Activated naive CD4-positive, alpha-beta T cell treated with anti-CD3 and anti-CD28 coated beads, Interleukin-2, amount 50 U/mL, for 24 hours (primary cell): ENCODE measurements at regions not wholly inside any gene's neighbourhood (a gene's known extent, or its start where the extent isn't known, plus 50 kb on each side); places are given as distances from the start of the nearest gene placed in this dataset.
A peak's percentile ranks its signal among the peaks of the same experiment; 100 is the strongest.

Experiments used
- H3K27ac Mint-ChIP-seq: one replicate; pipeline ENCODE4 v1.8.0; 2021; ENCODE audit warnings: mild to moderate bottlenecking, mixed read lengths
- H3K27me3 Mint-ChIP-seq: one replicate; pipeline ENCODE4 v1.8.0; 2021; ENCODE audit warnings: mixed read lengths
- H3K36me3 Mint-ChIP-seq: one replicate; pipeline ENCODE4 v1.8.0; 2021; ENCODE audit warnings: mixed read lengths
- H3K4me1 Mint-ChIP-seq: one replicate; pipeline ENCODE4 v1.8.0; 2021; ENCODE audit warnings: mixed read lengths
- H3K4me3 Mint-ChIP-seq: one replicate; pipeline ENCODE4 v1.8.0; 2021; ENCODE audit warnings: mild to moderate bottlenecking, mixed read lengths
- H3K9me3 Mint-ChIP-seq: one replicate; pipeline ENCODE4 v1.8.0; 2021; ENCODE audit warnings: mixed read lengths

DNA sequence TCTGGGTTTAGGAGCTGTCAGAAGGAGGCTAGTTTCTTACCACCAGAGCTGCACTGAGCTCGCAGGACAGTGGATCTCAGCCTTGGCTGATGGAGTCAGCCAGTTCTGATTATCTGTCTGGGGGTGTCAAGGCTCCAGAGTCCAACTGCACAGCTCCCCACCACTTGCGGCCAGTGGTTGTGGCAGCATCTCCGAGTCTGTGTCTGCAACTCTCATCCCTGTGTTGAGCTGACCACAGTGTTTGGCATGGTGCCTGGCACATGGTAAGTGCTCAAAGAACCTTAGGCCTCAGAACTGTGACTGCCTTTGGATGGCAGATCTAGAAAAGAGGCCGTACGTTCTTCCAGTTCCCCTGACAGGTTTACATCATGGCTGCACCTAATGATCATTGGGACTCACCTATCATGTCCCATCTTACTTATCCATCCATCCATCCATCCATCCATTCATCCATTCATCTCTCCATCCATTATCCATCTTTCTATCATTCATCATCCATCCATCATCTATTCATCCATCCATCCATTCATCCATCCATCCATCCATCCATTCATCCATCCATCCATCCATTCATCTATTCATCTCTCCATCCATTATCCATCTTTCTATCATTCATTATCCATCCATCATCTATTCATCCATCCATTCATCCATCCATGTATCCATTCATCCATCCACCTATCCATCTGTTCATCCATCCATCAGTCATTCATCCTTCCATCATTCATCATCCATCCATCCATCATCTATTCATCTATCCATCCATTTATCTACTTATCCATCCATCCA, 114.5 kb downstream of the CRYAA start:
- no peak overlapping the region for H3K27ac Mint-ChIP-seq
- no peak overlapping the region for H3K4me3 Mint-ChIP-seq
- no peaks in the 10 kb centered on the region for H3K9me3 Mint-ChIP-seq
- H3K36me3 Mint-ChIP-seq, result no peaks in the 10 kb centered on the region
- H3K27me3 Mint-ChIP-seq, result no peaks in the 10 kb centered on the region
- H3K4me1 Mint-ChIP-seq, result peaks cover 6% of the 10 kb centered on the region

- Mint-ChIP-seq H3K27me3 (peaks cover 2% of the 10 kb centered on the region), H3K36me3 (no peaks in the 10 kb centered on the region), H3K4me1 (peaks cover 9% of the 10 kb centered on the region), H3K4me3 (no peak overlapping the region), H3K27ac (no peak overlapping the region), H3K9me3 (no peaks in the 10 kb centered on the region)
These were observed 113.7 kb downstream of the CRYAA start for GRCh38 chr21:43282358-43283120.

DNA sequence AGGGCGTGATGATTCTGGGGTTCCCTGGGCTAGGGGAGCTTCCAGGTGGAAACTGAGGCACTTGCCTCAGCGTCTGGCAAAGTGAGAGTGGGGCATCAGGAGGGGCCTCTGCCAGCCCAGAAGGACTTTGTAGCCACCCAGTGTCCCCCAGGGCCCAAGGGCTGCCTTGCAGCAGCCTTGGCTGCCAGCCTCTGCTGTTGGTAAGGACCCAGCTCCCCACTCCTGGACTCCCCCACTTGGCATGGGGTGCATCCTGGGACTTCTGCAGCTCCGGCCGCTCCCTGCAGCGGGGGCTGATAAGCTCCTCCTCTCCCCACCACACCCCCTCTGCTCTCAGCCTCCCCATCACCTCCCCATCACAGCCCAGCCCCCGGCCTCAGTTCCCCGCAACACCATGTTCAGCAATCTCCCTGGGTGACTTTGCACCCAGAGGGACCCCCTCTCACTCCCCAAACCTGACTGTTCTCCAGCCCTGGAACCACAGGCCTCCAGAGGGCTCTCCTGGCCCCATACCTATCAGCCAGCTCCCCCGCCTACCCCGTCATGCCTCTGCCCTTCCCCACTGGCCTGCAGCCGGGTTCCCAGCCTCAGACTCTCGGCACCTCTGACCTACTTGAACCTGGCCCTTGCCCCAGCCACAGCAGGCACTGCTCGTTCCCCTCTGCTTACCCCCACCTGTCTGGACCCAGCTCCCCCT, 113.0 kb downstream of the CRYAA start:
- H3K27ac Mint-ChIP-seq, result no peak overlapping the region
- H3K4me3 Mint-ChIP-seq, result no peak overlapping the region
- peaks cover 3% of the 10 kb centered on the region for H3K4me1 Mint-ChIP-seq
- no peaks in the 10 kb centered on the region for H3K36me3 Mint-ChIP-seq
- H3K27me3 Mint-ChIP-seq, result peaks cover 2% of the 10 kb centered on the region
- no peaks in the 10 kb centered on the region for H3K9me3 Mint-ChIP-seq

DNA sequence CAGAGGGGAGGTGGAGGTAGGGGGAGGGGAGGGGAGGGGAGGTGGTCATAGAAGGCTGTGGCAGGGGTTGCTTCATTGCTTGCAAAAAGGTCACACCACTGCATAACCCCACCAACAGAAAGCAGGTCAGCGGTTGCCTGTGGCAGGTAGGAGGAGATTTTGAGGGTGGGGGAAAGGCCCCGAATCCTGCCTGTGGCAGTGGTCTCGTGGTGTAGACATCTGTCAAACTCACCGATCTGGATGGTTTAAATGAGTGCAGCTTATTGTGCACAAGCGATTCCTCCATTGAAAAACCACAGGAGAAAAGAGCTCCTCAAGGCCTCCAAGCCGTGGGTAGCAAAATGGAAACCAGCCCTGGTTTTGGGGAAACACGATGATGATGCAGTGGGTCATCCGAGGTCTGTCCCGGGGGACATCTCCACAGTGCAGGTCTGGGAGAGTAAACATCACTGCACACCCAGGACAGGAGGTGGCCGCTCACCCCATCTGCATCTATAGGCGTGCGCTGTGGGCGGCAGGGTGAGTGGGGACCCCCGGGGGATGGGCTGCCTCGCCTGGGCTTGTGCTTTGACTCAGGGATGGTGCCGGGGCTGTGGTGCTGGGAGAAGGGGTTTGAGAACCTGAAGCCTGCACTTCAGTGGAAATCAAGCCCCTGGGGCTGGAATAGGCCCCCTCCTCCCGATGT, 112.3 kb downstream of the CRYAA start:
- Mint-ChIP-seq H3K27ac (peak overlapping the region; percentile 36), H3K27me3 (peaks cover 2% of the 10 kb centered on the region)

DNA sequence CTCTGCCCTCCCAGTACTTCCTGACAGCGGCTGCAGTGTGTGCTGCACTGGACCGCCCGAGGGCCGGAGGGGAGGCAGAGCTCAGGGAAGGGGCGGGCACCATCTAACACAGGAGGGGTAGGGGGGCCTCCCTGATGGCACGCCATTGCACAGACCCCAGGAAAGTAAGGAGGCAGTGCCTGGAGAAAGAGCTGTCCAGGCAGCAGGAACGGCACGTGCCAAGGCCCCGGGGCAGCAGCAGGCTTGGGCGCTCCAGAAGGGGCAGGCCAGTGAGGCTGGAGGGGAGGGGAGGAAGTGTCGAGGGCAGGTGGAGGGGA, 110.7 kb downstream of the CRYAA start:
- Mint-ChIP-seq H3K4me3 (no peak overlapping the region), H3K27ac (no peak overlapping the region), H3K27me3 (peaks cover 2% of the 10 kb centered on the region), H3K4me1 (peaks cover 3% of the 10 kb centered on the region), H3K9me3 (no peaks in the 10 kb centered on the region), H3K36me3 (no peaks in the 10 kb centered on the region)

More for the DNA sequence above, 112.3 kb downstream of the CRYAA start:
- Mint-ChIP-seq H3K36me3 (no peaks in the 10 kb centered on the region), H3K9me3 (no peaks in the 10 kb centered on the region), H3K4me1 (peaks cover 3% of the 10 kb centered on the region), H3K4me3 (no peak overlapping the region)

- Mint-ChIP-seq H3K9me3 (no peaks in the 10 kb centered on the region), H3K36me3 (no peaks in the 10 kb centered on the region), H3K4me3 (no peak overlapping the region), H3K4me1 (peaks cover 3% of the 10 kb centered on the region), H3K27ac (no peak overlapping the region), H3K27me3 (peaks cover 3% of the 10 kb centered on the region)
These were observed 110.2 kb downstream of the CRYAA start for GRCh38 chr21:43278766-43279577.

DNA sequence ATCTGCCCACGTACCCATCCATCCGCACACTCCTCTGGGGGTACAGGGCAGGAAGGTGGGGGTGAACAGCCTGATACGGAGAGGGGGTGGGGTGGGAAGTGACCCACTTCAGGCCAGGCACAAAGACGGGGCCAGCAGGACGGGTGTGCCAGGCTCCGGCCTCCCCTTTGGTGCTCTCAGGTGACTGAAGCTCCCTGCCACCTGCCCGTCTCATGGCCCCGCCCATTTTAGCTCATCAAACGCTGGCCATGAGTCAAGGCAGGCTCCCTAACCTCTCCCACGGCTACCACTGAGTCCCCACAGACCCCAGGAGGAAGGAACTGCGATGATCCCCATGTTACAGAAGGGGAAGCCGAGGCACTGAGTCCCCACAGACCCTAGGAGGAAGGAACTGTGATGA, 109.6 kb downstream of the CRYAA start:
- Mint-ChIP-seq H3K9me3 (no peaks in the 10 kb centered on the region), H3K27ac (peak overlapping the region; percentile 8), H3K36me3 (no peaks in the 10 kb centered on the region), H3K4me1 (peaks cover 3% of the 10 kb centered on the region), H3K4me3 (no peak overlapping the region), H3K27me3 (peaks cover 3% of the 10 kb centered on the region)

DNA sequence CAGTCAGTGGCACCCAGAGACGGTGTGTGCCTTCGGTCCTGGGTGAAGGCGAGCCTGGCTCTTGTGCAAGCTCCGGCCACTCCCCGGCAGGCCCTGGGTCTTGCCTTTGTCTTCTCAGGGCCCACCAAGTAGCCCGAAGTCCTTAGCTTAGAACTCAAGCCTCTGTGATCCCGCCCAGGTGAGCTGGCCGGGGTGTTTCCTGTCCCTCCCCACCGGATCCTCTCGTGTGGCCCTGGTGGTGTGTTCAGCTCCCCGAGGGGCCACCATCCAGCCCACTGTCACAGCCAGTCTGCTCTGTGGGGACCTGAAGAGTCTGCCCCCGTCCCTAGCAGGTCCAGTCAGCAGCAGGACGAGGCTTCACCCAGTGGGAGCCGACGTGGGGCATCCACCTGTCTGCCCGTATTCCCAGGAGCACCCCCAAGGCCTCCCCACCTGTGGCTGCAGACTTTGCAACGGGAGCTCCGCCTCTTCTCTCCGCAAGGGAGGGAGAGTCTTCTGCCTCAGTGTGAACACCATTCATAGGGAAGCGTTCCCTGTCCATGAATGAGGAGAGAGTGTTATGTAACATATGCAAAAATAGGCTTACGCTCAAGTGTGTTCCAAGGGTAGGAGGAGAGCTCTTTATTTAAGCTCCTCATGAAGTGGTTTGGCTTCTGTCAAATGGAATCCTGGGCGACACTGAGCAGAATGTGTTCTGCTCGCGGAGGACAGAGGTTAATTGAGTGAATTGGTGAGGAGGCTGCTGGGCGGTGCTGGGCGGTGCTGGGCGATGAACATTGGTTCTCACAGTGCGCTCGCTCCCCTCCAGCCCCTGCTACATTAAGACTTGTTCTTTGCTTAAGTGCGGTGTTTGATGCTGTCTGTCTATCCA, 108.9 kb downstream of the CRYAA start:
- no peak overlapping the region for H3K27ac Mint-ChIP-seq

DNA sequence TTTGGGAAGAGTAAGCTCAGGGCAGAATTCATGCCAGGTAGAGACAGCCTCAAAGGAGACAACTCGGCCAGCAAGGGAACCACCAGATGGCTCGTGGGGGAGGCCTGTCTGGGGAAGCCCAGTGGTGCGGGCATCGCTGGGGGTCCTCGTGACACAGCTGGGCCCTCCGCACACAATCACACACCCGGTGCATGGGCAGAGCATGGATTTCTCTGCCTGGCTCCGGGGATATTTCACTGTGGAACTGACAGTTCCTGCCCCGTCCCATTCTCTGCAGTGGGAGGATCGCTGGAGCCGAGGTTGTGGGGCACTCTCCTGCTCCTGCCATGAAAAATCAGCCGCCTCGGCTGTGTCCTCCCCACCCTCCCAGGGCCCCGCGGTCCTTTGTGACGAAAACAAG, 108.0 kb downstream of the CRYAA start:
- Mint-ChIP-seq H3K27me3 (peaks cover 3% of the 10 kb centered on the region), H3K4me3 (no peak overlapping the region), H3K4me1 (peaks cover 3% of the 10 kb centered on the region), H3K9me3 (no peaks in the 10 kb centered on the region), H3K36me3 (no peaks in the 10 kb centered on the region), H3K27ac (no peak overlapping the region)

More for the DNA sequence above, 108.9 kb downstream of the CRYAA start:
- Mint-ChIP-seq H3K4me3 (no peak overlapping the region), H3K9me3 (no peaks in the 10 kb centered on the region), H3K36me3 (no peaks in the 10 kb centered on the region), H3K4me1 (peaks cover 3% of the 10 kb centered on the region), H3K27me3 (peaks cover 3% of the 10 kb centered on the region)

- peaks cover 3% of the 10 kb centered on the region for H3K4me1 Mint-ChIP-seq
- no peak overlapping the region for H3K4me3 Mint-ChIP-seq
- no peaks in the 10 kb centered on the region for H3K36me3 Mint-ChIP-seq
- no peak overlapping the region for H3K27ac Mint-ChIP-seq
- peaks cover 3% of the 10 kb centered on the region for H3K27me3 Mint-ChIP-seq
- no peaks in the 10 kb centered on the region for H3K9me3 Mint-ChIP-seq
These were observed 106.8 kb downstream of the CRYAA start for GRCh38 chr21:43275421-43276211.

- H3K27ac Mint-ChIP-seq, result no peak overlapping the region
- H3K4me3 Mint-ChIP-seq, result no peak overlapping the region
- H3K36me3 Mint-ChIP-seq, result no peaks in the 10 kb centered on the region
- peaks cover 3% of the 10 kb centered on the region for H3K27me3 Mint-ChIP-seq
- H3K4me1 Mint-ChIP-seq, result peaks cover 3% of the 10 kb centered on the region
- H3K9me3 Mint-ChIP-seq, result no peaks in the 10 kb centered on the region
These were observed 106.1 kb downstream of the CRYAA start for GRCh38 chr21:43274946-43275310.

- Mint-ChIP-seq H3K4me1 (peaks cover 3% of the 10 kb centered on the region), H3K9me3 (no peaks in the 10 kb centered on the region), H3K4me3 (no peak overlapping the region), H3K27ac (no peak overlapping the region), H3K36me3 (no peaks in the 10 kb centered on the region), H3K27me3 (peaks cover 3% of the 10 kb centered on the region)
These were observed 105.5 kb downstream of the CRYAA start for GRCh38 chr21:43274022-43274945.

DNA sequence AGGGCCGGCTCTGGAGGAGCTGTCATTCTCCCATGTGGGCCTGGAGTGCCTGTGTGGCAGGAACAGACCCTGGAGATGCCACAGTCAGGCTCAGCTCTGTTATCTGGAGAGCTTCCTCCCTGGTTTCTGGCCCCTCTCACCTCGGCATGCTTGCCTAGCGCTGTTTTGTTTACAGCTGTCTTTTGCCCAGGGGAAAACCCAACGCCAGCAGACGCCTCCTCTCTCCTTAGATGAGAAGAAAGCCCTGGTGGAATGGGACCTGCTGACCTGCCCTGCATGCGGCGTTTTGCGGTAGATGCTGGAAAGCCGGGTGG, 104.9 kb downstream of the CRYAA start:
- no peak overlapping the region for H3K4me3 Mint-ChIP-seq
- no peak overlapping the region for H3K27ac Mint-ChIP-seq
- H3K4me1 Mint-ChIP-seq, result peaks cover 3% of the 10 kb centered on the region
- H3K36me3 Mint-ChIP-seq, result no peaks in the 10 kb centered on the region
- no peaks in the 10 kb centered on the region for H3K9me3 Mint-ChIP-seq
- peaks cover 3% of the 10 kb centered on the region for H3K27me3 Mint-ChIP-seq
